Astrocyte of the spinal cord (primary cell): ENCODE measurements at regions not wholly inside any gene's neighbourhood (a gene's known extent, or its start where the extent isn't known, plus 50 kb on each side); places are given as distances from the start of the nearest gene placed in this dataset.
"Not testable (repeated sequence)": the region's sequence is repeated elsewhere in the genome, so short reads cannot be mapped to it uniquely, and the experiment has no call there.

Experiments
- DNase-seq: peaks from one replicate; pipeline ENCODE4 v3.0.0; 2011; ENCODE audit warnings: low read depth, low spot score
- H3K4me3 ChIP-seq: 2 replicates; pipeline ENCODE4 v1.5.1; 2011; ENCODE audit warnings: low read depth, mild to moderate bottlenecking, low read length, moderate library complexity
- in situ Hi-C: cut with HindIII; loops from 2 replicates; pipeline ENCODE4 v1.10.0; 2017; ENCODE audit warnings: low sequenced_read_pairs
- TF ChIP-seq, protein P1 (sequence below): IDR thresholded peaks from 2 replicates; pipeline ENCODE4 v1.5.1; 2012; ENCODE audit warnings: low read depth, mild to moderate bottlenecking, low read length, inconsistent platforms

DNA sequence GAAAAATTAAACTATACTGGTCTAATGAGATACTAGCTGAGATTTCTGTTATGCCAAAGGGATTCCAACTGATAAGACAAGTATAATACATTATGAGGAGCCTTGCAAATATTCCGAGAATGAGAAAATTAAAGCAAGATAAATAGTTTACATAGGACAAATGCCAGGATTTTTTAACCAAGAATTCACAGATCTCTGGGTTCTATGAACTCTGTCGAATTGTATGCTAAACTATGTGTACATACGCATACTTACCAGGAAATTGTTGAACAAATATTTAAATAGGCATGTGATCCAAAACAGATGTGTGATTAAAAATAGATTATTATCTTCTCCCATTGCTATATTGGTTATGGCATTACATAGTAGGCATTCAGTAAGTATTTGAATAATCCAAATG, 616.6 kb downstream of the GABRG2 start:
- no peak overlapping the region for H3K4me3 ChIP-seq
- in situ Hi-C loops, result no loop called here
- DNase-seq, result no peak
- TF ChIP-seq, protein P1, sequence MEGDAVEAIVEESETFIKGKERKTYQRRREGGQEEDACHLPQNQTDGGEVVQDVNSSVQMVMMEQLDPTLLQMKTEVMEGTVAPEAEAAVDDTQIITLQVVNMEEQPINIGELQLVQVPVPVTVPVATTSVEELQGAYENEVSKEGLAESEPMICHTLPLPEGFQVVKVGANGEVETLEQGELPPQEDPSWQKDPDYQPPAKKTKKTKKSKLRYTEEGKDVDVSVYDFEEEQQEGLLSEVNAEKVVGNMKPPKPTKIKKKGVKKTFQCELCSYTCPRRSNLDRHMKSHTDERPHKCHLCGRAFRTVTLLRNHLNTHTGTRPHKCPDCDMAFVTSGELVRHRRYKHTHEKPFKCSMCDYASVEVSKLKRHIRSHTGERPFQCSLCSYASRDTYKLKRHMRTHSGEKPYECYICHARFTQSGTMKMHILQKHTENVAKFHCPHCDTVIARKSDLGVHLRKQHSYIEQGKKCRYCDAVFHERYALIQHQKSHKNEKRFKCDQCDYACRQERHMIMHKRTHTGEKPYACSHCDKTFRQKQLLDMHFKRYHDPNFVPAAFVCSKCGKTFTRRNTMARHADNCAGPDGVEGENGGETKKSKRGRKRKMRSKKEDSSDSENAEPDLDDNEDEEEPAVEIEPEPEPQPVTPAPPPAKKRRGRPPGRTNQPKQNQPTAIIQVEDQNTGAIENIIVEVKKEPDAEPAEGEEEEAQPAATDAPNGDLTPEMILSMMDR, result no peak

DNA sequence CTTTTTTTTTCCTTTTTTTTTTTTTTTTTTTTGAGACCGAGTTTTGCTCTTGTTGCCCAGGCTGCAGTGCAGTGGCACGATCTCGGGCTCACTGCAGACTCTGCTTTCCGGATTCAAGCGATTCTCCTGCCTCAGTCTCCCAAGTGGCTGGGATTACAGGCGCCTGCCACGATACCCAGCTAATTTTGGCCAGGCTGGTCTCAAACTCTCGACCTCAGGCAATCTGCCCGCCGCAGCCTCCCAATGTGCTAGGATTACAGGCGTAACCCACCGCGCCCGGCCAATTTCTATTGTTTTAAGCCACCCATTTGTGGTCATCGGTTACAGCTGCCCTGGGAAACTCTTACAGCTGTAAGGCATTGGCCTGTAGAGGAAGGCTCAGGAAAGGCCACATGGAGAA, 617.7 kb downstream of the GABRG2 start:
- no peak for DNase-seq
- H3K4me3 ChIP-seq, result no peak overlapping the region
- TF ChIP-seq, protein P1, result no peak
- in situ Hi-C loops, result no loop called here

DNA sequence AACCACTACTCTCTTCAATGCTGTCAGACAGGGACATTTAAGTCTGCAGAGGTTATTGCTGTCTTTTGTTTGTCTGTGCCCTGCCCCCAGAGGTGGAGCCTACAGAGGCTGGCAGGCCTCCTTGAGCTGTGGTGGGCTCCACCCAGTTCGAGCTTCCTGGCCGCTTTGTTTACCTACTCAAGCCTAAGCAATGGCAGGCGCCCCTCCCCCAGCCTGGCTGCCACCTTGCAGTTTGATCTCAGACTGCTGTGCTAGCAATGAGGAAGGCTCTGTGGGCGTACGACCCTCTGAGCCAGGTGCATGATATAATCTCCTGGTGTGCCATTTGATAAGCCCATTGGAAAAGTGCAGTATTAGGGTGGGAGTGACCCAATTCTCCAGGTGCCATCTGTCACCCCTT, 628.7 kb downstream of the GABRG2 start:
- in situ Hi-C loops, H3K4me3 ChIP-seq, DNase-seq: not testable (repeated sequence)

GRCh38 chr5:162699361-162699760, 631.8 kb downstream of the GABRG2 start:
- no peak overlapping the region for H3K4me3 ChIP-seq
- TF ChIP-seq, protein P1, result no peak
- DNase-seq, result no peak
- in situ Hi-C loops, result no loop called here

DNA sequence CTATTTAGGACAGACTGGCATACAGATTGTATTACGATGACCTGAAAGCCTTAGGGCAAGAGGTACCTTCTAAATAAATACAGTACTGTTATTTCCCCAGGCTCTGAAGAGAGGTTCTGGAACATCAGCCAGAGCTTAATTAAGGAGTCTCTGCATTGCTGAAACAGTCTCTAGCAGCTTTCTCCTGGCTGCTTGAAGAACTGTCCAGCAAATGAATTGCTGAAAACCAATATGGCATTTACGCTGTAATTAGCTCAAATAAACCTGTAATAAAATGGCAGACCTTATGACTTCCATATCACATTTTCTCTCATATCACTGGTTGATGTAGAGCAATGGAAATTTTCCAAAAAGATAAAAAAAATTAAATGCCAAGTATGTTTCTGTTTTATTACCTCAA, 636.3 kb downstream of the GABRG2 start:
- no peak for DNase-seq
- no peak overlapping the region for H3K4me3 ChIP-seq
- in situ Hi-C loops, result no loop called here
- TF ChIP-seq, protein P1, result no peak

DNA sequence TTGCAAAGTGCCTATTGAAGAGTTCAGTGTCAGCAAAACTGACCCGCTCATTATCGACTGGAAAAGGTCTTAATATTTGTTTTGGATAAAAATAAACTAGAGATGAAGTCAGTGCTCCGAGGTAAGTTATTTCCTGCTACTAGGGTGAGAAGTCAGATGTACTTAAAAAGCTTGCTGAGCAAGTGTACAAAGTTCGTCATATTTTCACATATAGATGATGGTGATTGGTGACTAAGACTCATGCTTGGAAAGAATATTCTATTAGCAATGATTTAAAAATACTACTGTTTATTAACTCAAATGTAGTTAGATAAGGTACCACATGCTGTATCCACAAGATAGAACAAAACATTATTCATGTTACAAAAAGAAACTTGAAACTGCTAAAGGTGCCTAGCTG, 643.7 kb downstream of the GABRG2 start:
- no peak overlapping the region for H3K4me3 ChIP-seq
- TF ChIP-seq, protein P1, result no peak
- in situ Hi-C loops, result no loop called here
- DNase-seq, result no peak

DNA sequence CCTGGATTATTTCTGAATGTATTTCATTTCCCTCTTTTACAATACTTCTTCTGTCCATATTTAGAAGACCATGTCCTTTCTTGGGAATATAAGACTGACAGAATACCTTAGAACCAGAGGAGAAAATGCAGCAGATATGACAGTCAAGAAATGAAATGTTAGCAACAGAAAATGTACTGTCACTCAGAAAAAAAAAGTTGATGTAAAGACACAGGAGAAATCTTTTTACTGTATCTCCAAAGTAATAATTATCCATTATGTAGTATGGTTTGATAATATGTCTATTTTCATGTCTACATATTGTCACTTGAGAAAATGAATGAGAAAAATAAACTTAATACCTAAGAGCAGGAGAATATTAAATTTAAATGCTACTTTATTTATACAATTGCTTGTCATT, 652.1 kb downstream of the GABRG2 start:
- no peak for DNase-seq
- in situ Hi-C loops, result no loop called here

More for the DNA sequence above, 652.1 kb downstream of the GABRG2 start:
- TF ChIP-seq, protein P1, result no peak
- H3K4me3 ChIP-seq, result no peak overlapping the region
